HCT116 (cell line): ENCODE measurements at regions not wholly inside any gene's neighbourhood (a gene's known extent, or its start where the extent isn't known, plus 50 kb on each side); places are given as distances from the start of the nearest gene placed in this dataset.
"Not testable (repeated sequence)": the region's sequence is repeated elsewhere in the genome, so short reads cannot be mapped to it uniquely, and the experiment has no call there.

Experiments used
- POLR2A ChIP-seq: IDR thresholded peaks from 2 replicates; pipeline ENCODE4 v1.7.0; 2011; ENCODE audit warnings: borderline replicate concordance; ENCODE audit not compliant: insufficient read depth, insufficient read length; ENCODE audit errors: extremely low read depth
- POLR2AphosphoS5 ChIP-seq: IDR thresholded peaks from 2 replicates; pipeline ENCODE4 v1.6.1; 2011; ENCODE audit warnings: mild to moderate bottlenecking, low read depth, low read length, moderate library complexity
- TF ChIP-seq, protein P1 (sequence below), 3 experiments: fragments of 200-600 bp in 1 of 3; sonication (generic) in 1 of 3; IDR thresholded peaks in 2 of 3; conservative IDR thresholded peaks in 1 of 3; 2 replicates each; pipeline ENCODE4 v1.5.1; 2012 to 2017; ENCODE audit warnings: low read depth in 2 of 3, low read length in 2 of 3, antibody characterized with exemption in 1 of 3, borderline replicate concordance in 1 of 3, control low read depth in 1 of 3, mild to moderate bottlenecking in 1 of 3, mixed read lengths in 1 of 3, mixed run types in 1 of 3, moderate library complexity in 1 of 3; ENCODE audit not compliant: insufficient read depth in 1 of 3
- TF ChIP-seq, protein P2 (sequence below): IDR thresholded peaks from 2 replicates; pipeline ENCODE4 v1.6.1; 2012

DNA sequence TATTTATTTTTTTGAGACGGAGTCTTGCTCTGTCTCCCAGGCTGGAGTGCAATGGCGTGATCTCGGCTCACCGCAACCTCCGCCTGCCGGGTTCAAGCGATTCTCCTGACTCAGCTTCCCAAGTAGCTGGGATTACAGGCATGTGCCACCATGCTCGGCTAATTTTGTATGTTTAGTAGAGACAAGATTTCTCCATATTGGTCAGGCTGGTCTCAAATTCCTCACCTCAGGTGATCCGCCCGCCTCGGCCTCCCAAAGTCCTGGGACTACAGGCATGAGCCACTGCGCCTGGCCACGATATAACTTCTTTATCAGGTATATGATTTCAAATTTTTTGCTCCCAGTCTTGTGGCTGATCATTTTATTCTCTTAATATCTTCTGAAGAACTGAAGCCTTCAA lies 1506.3 kb downstream of the FAM181B start:
- TF ChIP-seq POLR2AphosphoS5, POLR2A: not testable (repeated sequence)
- TF ChIP-seq, protein P1, sequence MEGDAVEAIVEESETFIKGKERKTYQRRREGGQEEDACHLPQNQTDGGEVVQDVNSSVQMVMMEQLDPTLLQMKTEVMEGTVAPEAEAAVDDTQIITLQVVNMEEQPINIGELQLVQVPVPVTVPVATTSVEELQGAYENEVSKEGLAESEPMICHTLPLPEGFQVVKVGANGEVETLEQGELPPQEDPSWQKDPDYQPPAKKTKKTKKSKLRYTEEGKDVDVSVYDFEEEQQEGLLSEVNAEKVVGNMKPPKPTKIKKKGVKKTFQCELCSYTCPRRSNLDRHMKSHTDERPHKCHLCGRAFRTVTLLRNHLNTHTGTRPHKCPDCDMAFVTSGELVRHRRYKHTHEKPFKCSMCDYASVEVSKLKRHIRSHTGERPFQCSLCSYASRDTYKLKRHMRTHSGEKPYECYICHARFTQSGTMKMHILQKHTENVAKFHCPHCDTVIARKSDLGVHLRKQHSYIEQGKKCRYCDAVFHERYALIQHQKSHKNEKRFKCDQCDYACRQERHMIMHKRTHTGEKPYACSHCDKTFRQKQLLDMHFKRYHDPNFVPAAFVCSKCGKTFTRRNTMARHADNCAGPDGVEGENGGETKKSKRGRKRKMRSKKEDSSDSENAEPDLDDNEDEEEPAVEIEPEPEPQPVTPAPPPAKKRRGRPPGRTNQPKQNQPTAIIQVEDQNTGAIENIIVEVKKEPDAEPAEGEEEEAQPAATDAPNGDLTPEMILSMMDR (IDR thresholded peaks at IDR 0.05 in 2 of 3, conservative IDR thresholded peaks at IDR 0.05 in 1 of 3; ENCODE audit: borderline replicate concordance in 1 of 3, insufficient read depth in 1 of 3, low read depth in 2 of 3, low read length in 2 of 3) = not testable (repeated sequence)
- TF ChIP-seq, protein P2, sequence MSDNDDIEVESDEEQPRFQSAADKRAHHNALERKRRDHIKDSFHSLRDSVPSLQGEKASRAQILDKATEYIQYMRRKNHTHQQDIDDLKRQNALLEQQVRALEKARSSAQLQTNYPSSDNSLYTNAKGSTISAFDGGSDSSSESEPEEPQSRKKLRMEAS = not testable (repeated sequence)
